H1 (cell line): ENCODE measurements at regions not wholly inside any gene's neighbourhood (a gene's known extent, or its start where the extent isn't known, plus 50 kb on each side); places are given as distances from the start of the nearest gene placed in this dataset.

Experiments used
- CTCF ChIA-PET: fragments of 300-600 bp; sonication (Branson Sonifier 250); formaldehyde crosslinking; loops from one replicate; lab custom pipeline; 2021; ENCODE audit not compliant: partially characterized antibody; lab: Charles Lee
- POLR2A ChIA-PET: fragments of 300-600 bp; sonication (Branson Sonifier 250); formaldehyde crosslinking; loops from one replicate; lab custom pipeline; 2021; ENCODE audit warnings: inconsistent platforms; ENCODE audit not compliant: partially characterized antibody; lab: Charles Lee
- DNase-seq, 2 experiments: peaks; one replicate each; pipeline versions ENCODE4 v3.0.0 to v3.0.0-alpha.2; 2010 to 2022; ENCODE audit warnings: low spot score in 2 of 2, low read depth in 1 of 2, mixed read lengths in 1 of 2
- FAIRE-seq: peaks from 2 replicates; lab custom pipeline; 2011; peaks lifted over from hg19 to GRCh38; lab: Jason Lieb, UNC
- H2AFZ ChIP-seq: 2 replicates; pipeline ENCODE4 v1.8.1; 2012; ENCODE audit warnings: low read length, inconsistent platforms
- H2AK5ac ChIP-seq: 2 replicates; pipeline ENCODE4 v1.6.1; 2013; ENCODE audit warnings: low read depth, low read length
- H2BK120ac ChIP-seq: replicated peaks from 2 replicates; pipeline ENCODE3; 2013; ENCODE audit warnings: low read depth, low read length, inconsistent platforms
- H2BK12ac ChIP-seq: 2 replicates; pipeline ENCODE4 v1.6.1; 2013; ENCODE audit warnings: low read depth, low read length
- H2BK15ac ChIP-seq: 2 replicates; pipeline ENCODE4 v1.6.1; 2013; ENCODE audit warnings: low read length
- H2BK20ac ChIP-seq: 2 replicates; pipeline ENCODE4 v1.6.1; 2013; ENCODE audit warnings: low read length
- H2BK5ac ChIP-seq: 2 replicates; pipeline ENCODE4 v1.6.1; 2013; ENCODE audit warnings: low read depth, low read length
- H3K14ac ChIP-seq: 2 replicates; pipeline ENCODE4 v1.6.1; 2013; ENCODE audit warnings: inconsistent platforms; ENCODE audit not compliant: insufficient read length
- H3K18ac ChIP-seq: 2 replicates; pipeline ENCODE4 v1.6.1; 2013; ENCODE audit warnings: low read length; ENCODE audit errors: extremely low read depth
- H3K23ac ChIP-seq: 2 replicates; pipeline ENCODE4 v1.6.1; 2013; ENCODE audit warnings: inconsistent platforms; ENCODE audit not compliant: insufficient read length
- H3K23me2 ChIP-seq: 2 replicates; pipeline ENCODE4 v1.6.1; 2013; ENCODE audit warnings: low read depth, low read length
- H3K27ac ChIP-seq: 2 replicates; pipeline ENCODE4 v1.6.1; 2011; ENCODE audit warnings: low read depth, low read length, inconsistent platforms
- H3K27me3 ChIP-seq, 4 experiments: replicated peaks in 1 of 4; 1 replicate in 1 of 4; 2 replicates in 3 of 4; pipeline versions ENCODE4 v1.6.1 to v1.8.1; 2011 to 2013; ENCODE audit warnings: low read length in 3 of 4, mild to moderate bottlenecking in 3 of 4, inconsistent platforms in 2 of 4, mixed read lengths in 2 of 4, moderate library complexity in 1 of 4; ENCODE audit not compliant: control insufficient read depth in 3 of 4, insufficient read depth in 3 of 4; ENCODE audit errors: extremely low read depth in 1 of 4
- H3K36me3 ChIP-seq, 4 experiments: 2 replicates each; pipeline versions ENCODE4 v1.6.1 to v1.8.1; 2011 to 2013; ENCODE audit warnings: mild to moderate bottlenecking in 4 of 4, low read length in 3 of 4, moderate library complexity in 2 of 4, control low read depth in 1 of 4, inconsistent platforms in 1 of 4; ENCODE audit not compliant: insufficient read depth in 4 of 4, control insufficient read depth in 2 of 4
- H3K4ac ChIP-seq: replicated peaks from 2 replicates; pipeline ENCODE3; 2013; ENCODE audit warnings: low read length, low read depth, mixed read lengths, inconsistent platforms; ENCODE audit not compliant: insufficient read length
- H3K4me1 ChIP-seq, 4 experiments: replicated peaks in 1 of 4; 1 replicate in 1 of 4; 2 replicates in 3 of 4; pipeline versions ENCODE4 v1.6.1 to v1.8.1; 2011 to 2013; ENCODE audit warnings: low read length in 3 of 4, inconsistent platforms in 2 of 4, mixed read lengths in 1 of 4; ENCODE audit not compliant: insufficient read depth in 4 of 4, control insufficient read depth in 3 of 4
- H3K4me2 ChIP-seq, 2 experiments: 2 replicates each; pipeline versions ENCODE4 v1.6.1 to v1.8.1; 2011 to 2013; ENCODE audit warnings: low read depth in 2 of 2, low read length in 2 of 2, control low read depth in 1 of 2, inconsistent platforms in 1 of 2, mild to moderate bottlenecking in 1 of 2; ENCODE audit not compliant: insufficient read depth in 1 of 2
- H3K4me3 ChIP-seq, 4 experiments: fragments of 200-600, 300-600 bp in 1 of 4; sonication (generic), shearing (Covaris generic), sonication (Bioruptor Twin) in 1 of 4; 2 replicates each; pipeline versions ENCODE4 v1.5.1 to v1.8.1; 2011 to 2016; ENCODE audit warnings: low read length in 4 of 4, low read depth in 3 of 4, control low read depth in 2 of 4, inconsistent platforms in 2 of 4, mild to moderate bottlenecking in 2 of 4, mixed read lengths in 1 of 4, moderate library complexity in 1 of 4; ENCODE audit not compliant: insufficient read depth in 2 of 4; ENCODE audit errors: extremely low read depth in 1 of 4
- H3K56ac ChIP-seq: replicated peaks from 2 replicates; pipeline ENCODE3; 2013; ENCODE audit warnings: low read depth, mild to moderate bottlenecking, mixed read lengths, low read length, inconsistent platforms; ENCODE audit not compliant: insufficient read length
- H3K79me1 ChIP-seq: 2 replicates; pipeline ENCODE4 v1.6.1; 2013; ENCODE audit warnings: low read depth, low read length, control low read depth
- H3K79me2 ChIP-seq, 2 experiments: 2 replicates each; pipeline versions ENCODE4 v1.6.1 to v1.8.1; 2012 to 2013; ENCODE audit warnings: low read length in 2 of 2, mild to moderate bottlenecking in 2 of 2, inconsistent platforms in 1 of 2; ENCODE audit not compliant: insufficient read depth in 2 of 2, control insufficient read depth in 1 of 2
- H3K9ac ChIP-seq, 4 experiments: replicated peaks in 1 of 4; 1 replicate in 1 of 4; 2 replicates in 3 of 4; pipeline versions ENCODE4 v1.6.1 to v1.8.1; 2011 to 2013; ENCODE audit warnings: low read depth in 3 of 4, low read length in 3 of 4, control low read depth in 2 of 4, mild to moderate bottlenecking in 2 of 4, moderate library complexity in 2 of 4, inconsistent platforms in 1 of 4; ENCODE audit errors: extremely low read depth in 1 of 4
- H3K9me3 ChIP-seq, 2 experiments: 2 replicates each; pipeline versions ENCODE4 v1.6.1 to v1.8.1; 2012 to 2013; ENCODE audit warnings: mild to moderate bottlenecking in 2 of 2, moderate library complexity in 2 of 2, control low read depth in 1 of 2, inconsistent platforms in 1 of 2, low read depth in 1 of 2, low read length in 1 of 2, mixed read lengths in 1 of 2; ENCODE audit not compliant: insufficient read depth in 2 of 2
- H4K20me1 ChIP-seq, 2 experiments: replicated peaks in 1 of 2; 2 replicates each; pipeline versions ENCODE3 to v1.8.1; 2011 to 2013; ENCODE audit warnings: inconsistent platforms in 2 of 2, low read length in 2 of 2, mild to moderate bottlenecking in 1 of 2; ENCODE audit not compliant: insufficient read depth in 2 of 2, control insufficient read depth in 1 of 2
- H4K5ac ChIP-seq: 2 replicates; pipeline ENCODE4 v1.6.1; 2013; ENCODE audit warnings: low read length, low read depth, mixed read lengths, inconsistent platforms; ENCODE audit not compliant: insufficient read length
- H4K8ac ChIP-seq: 2 replicates; pipeline ENCODE4 v1.8.0; 2013; ENCODE audit warnings: mild to moderate bottlenecking, moderate library complexity, low read length, inconsistent platforms; ENCODE audit not compliant: insufficient read depth; ENCODE audit errors: extremely low read depth
- H4K91ac ChIP-seq: replicated peaks from 2 replicates; pipeline ENCODE3; 2013; ENCODE audit warnings: low read length, mixed read lengths, inconsistent platforms; ENCODE audit not compliant: insufficient read length
- ASH2L ChIP-seq: fragments of 200-600, 300-600 bp; sonication (generic); IDR thresholded peaks from one replicate; pipeline ENCODE4 v1.7.1; 2017; ENCODE audit warnings: low read length
- CBX5 ChIP-seq: fragments of 300-800, 300-1000 bp; sonication (generic); IDR thresholded peaks from 2 replicates; pipeline ENCODE4 v1.7.1; 2016; ENCODE audit warnings: antibody characterized with exemption, low read length, low read depth
- EGR1 ChIP-seq: IDR thresholded peaks from 2 replicates; pipeline ENCODE4 v1.6.1; 2011; ENCODE audit warnings: low read depth, low read length, borderline replicate concordance
- GABPA ChIP-seq: IDR thresholded peaks from 2 replicates; pipeline ENCODE4 v1.6.1; 2011; ENCODE audit warnings: mild to moderate bottlenecking, low read length, moderate library complexity, borderline replicate concordance; ENCODE audit not compliant: insufficient read depth
- HDAC2 ChIP-seq, 2 experiments: fragments of 300-600 bp in 1 of 2; sonication (generic) in 1 of 2; IDR thresholded peaks; 2 replicates each; pipeline ENCODE4 v1.6.1; 2011 to 2012; ENCODE audit warnings: low read depth in 2 of 2, low read length in 2 of 2, mild to moderate bottlenecking in 2 of 2, moderate library complexity in 2 of 2, borderline replicate concordance in 1 of 2, inconsistent platforms in 1 of 2
- KDM1A ChIP-seq: fragments of 200-600, 300-600 bp; sonication (generic); IDR thresholded peaks from 2 replicates; pipeline ENCODE4 v1.7.1; 2016; ENCODE audit warnings: mild to moderate bottlenecking, low read length, borderline replicate concordance
- POU5F1 ChIP-seq: IDR thresholded peaks from 2 replicates; pipeline ENCODE4 v1.6.1; 2011; ENCODE audit warnings: low read depth, mild to moderate bottlenecking, low read length, moderate library complexity
- RNF2 ChIP-seq: fragments of 200-900, 300-1000 bp; sonication (generic); IDR thresholded peaks from 2 replicates; pipeline ENCODE4 v1.7.1; 2016; ENCODE audit warnings: borderline replicate concordance, low read depth, mild to moderate bottlenecking, antibody characterized with exemption, low read length; ENCODE audit not compliant: poor library complexity, severe bottlenecking; ENCODE audit errors: missing control alignments
- TAF7 ChIP-seq: optimal IDR thresholded peaks from 2 replicates; pipeline ENCODE3; 2011; ENCODE audit warnings: low read depth, mild to moderate bottlenecking, inconsistent platforms, low read length, moderate library complexity, borderline replicate concordance
- YY1 ChIP-seq: IDR thresholded peaks from 2 replicates; pipeline ENCODE4 v1.6.1; 2011; ENCODE audit warnings: low read depth, mild to moderate bottlenecking, low read length
- WGBS, 2 experiments: shearing (Covaris generic) in 1 of 2; methylation state at CpG; one replicate each; pipeline versions ENCODE4 v1.1.6 to v1.1.7; 2013 to 2015; ENCODE audit warnings: low lambda C conversion rate in 2 of 2, mixed read lengths in 2 of 2, inconsistent platforms in 1 of 2, low coverage in 1 of 2, missing lambda C conversion rate in 1 of 2; ENCODE audit not compliant: insufficient replicate concordance in 2 of 2, insufficient coverage in 1 of 2, insufficient read length in 1 of 2; ENCODE audit errors: extremely low coverage in 1 of 2, missing lambda C conversion rate in 1 of 2; 5-methylcytosine and 5-hydroxymethylcytosine counted together
- TF ChIP-seq, protein P1 (sequence below): IDR thresholded peaks from 2 replicates; pipeline ENCODE4 v1.6.1; 2012; ENCODE audit warnings: inconsistent platforms
- TF ChIP-seq, protein P2 (sequence below): IDR thresholded peaks from 2 replicates; pipeline ENCODE4 v1.6.1; 2011; ENCODE audit warnings: low read length, improper control_type of control experiment

DNA sequence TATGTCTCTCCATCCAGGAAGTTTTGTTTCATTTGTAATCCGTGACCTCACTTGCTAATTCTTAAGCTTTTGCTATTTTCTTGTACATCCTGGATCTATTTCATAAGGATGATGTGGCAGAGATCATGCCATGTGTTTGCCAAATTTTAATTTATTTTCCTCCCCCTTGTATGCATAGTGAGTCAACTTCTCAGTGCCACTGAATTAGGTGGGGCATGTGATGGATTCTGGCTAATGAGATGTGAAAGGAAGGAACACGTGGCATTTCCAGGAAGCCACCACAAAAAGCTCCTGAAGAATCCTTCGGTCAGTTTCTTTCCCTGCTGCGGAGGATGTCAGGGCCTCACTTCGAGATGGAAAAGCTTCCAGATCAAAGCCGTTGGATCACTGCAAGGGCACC is 86.2 kb upstream of the PRL start:
- no peak overlapping the region for H3K9ac ChIP-seq
- no peak overlapping the region for H2AFZ ChIP-seq
- FAIRE-seq (no peak), DNase-seq (no peak)
- H3K18ac ChIP-seq, result no peak overlapping the region
- no peak overlapping the region for H3K4me2 ChIP-seq
- H2BK5ac ChIP-seq, result no peak overlapping the region
- no peak overlapping the region for H3K4me3 ChIP-seq
- no peaks in the 10 kb centered on the region for H4K20me1 ChIP-seq
- H3K4ac ChIP-seq, result no peak overlapping the region
- no peak overlapping the region for H3K56ac ChIP-seq
- CTCF ChIA-PET, result no interaction called here
- H2BK20ac ChIP-seq, result no peak overlapping the region
- no peaks in the 10 kb centered on the region; a peak in 1 of 7 replicates for H3K4me1 ChIP-seq
- H3K27ac ChIP-seq, result no peak overlapping the region
- no peak overlapping the region for H2AK5ac ChIP-seq
- POLR2A ChIA-PET, result no interaction called here
- no peaks in the 10 kb centered on the region for H3K79me2 ChIP-seq
- H3K9me3 ChIP-seq, result no peaks in the 10 kb centered on the region
- no peaks in the 10 kb centered on the region for H3K36me3 ChIP-seq
- H2BK120ac ChIP-seq, result no peak overlapping the region
- no peak overlapping the region for H4K5ac ChIP-seq
- WGBS, 2 experiments, result 91% methylated on average over 6 of the region's 6 CpGs; no CpG with 5 or more reads in 1 of the 2 experiments
- H3K23me2 ChIP-seq, result no peaks in the 10 kb centered on the region
- no peak overlapping the region for H4K91ac ChIP-seq
- H3K27me3 ChIP-seq, result no peaks in the 10 kb centered on the region
- no peak overlapping the region for H3K23ac ChIP-seq
- no peak overlapping the region for H2BK15ac ChIP-seq
- no peak overlapping the region for H3K14ac ChIP-seq
- no peak overlapping the region for H4K8ac ChIP-seq
- H3K79me1 ChIP-seq, result no peaks in the 10 kb centered on the region
- H2BK12ac ChIP-seq, result no peak overlapping the region
- TF ChIP-seq YY1, result no peak
- TF ChIP-seq POU5F1, result no peak
- TF ChIP-seq, protein P1, sequence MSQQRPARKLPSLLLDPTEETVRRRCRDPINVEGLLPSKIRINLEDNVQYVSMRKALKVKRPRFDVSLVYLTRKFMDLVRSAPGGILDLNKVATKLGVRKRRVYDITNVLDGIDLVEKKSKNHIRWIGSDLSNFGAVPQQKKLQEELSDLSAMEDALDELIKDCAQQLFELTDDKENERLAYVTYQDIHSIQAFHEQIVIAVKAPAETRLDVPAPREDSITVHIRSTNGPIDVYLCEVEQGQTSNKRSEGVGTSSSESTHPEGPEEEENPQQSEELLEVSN, result no peak
- TF ChIP-seq GABPA, result no peak
- no peak for TF ChIP-seq EGR1
- TF ChIP-seq RNF2, result no peak
- TF ChIP-seq KDM1A, result no peak
- TF ChIP-seq ASH2L, result no peak
- no peak for TF ChIP-seq TAF7
- TF ChIP-seq HDAC2 (IDR thresholded peaks at IDR 0.05; ENCODE audit: borderline replicate concordance in 1 of 2, low read depth in 2 of 2, low read length in 2 of 2), result no peak
- TF ChIP-seq CBX5, result no peak
- TF ChIP-seq, protein P2, sequence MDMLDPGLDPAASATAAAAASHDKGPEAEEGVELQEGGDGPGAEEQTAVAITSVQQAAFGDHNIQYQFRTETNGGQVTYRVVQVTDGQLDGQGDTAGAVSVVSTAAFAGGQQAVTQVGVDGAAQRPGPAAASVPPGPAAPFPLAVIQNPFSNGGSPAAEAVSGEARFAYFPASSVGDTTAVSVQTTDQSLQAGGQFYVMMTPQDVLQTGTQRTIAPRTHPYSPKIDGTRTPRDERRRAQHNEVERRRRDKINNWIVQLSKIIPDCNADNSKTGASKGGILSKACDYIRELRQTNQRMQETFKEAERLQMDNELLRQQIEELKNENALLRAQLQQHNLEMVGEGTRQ, result no peak
